ENCODE measurements at regions not wholly inside any gene's neighbourhood (a gene's known extent, or its start where the extent isn't known, plus 50 kb on each side); places are given as distances from the start of the nearest gene placed in this dataset.
A peak's percentile ranks its signal among the peaks of the same experiment; 100 is the strongest.
"Not testable (repeated sequence)": the region's sequence is repeated elsewhere in the genome, so short reads cannot be mapped to it uniquely, and the experiment has no call there.

DNA sequence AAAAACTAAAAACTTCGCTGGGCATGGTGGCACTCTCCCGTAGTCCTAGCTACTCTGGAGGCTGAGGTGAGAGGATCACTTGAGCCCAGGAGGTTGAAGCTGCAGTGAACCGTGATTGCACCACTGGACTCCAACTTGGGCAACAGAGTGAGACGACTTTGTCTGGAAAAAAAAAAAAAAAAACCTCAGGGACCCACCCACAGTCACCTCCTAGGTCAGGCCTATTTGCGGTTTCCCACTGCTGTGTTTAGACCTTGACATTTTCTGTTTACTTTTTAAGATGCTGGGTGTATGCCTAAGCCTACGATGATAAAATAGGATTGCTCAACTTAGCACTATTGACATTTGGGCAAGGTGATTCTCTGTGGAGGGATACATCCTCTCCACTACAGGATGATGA is 197.4 kb upstream of the TBL1X start:
- no peak for DNase-seq (ENCODE audit: low read depth in 3 of 3)

GRCh38 chrX:9269134-9269533 is 195.7 kb upstream of the TBL1X start:
- DNase-seq (ENCODE audit: low read depth in 3 of 3): no peak

DNA sequence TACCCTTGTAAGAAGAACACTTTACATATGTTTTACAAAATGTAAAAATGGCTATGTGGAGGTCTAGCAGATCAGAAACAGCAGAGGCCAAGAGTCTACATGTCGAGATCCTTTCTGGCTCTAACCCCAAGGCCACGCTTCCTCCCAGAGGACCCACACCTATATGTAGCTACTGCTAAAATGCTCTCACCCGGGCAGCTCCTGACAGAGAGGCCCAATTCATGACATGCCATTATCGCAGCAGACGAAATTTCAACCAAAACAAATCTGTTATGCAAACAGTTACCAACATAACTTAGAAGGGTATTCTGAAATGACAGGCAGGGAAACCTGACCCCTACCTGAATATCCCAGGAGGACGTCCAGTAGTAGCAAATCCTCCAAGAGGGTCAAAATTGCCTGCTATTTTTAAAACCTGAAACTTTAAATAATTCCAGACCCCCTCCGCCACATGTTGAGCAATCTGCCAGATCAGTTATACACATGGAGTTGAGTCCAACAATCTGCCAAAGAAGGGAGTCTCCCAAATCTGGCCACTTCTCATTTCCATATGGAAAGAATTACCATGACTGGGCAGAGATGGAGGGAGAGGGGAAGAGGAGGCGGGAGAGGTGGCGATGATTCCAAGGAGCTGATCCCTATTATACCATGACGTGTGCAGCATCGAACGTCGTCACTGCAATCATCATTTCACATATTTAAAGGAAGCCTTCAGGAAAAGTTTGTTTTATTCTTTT is 192.9 kb upstream of the TBL1X start:
- no peak for DNase-seq (ENCODE audit: low read depth in 3 of 3)

- DNase-seq (ENCODE audit: low read depth in 3 of 3): no peak
Measured at GRCh38 chrX:9273744-9274143, 191.1 kb upstream of the TBL1X start.

- no peak for DNase-seq (ENCODE audit: low read depth in 3 of 3)
Measured at GRCh38 chrX:9278475-9279233, 186.2 kb upstream of the TBL1X start.

- no peak for DNase-seq (ENCODE audit: low read depth in 3 of 3)
Measured at GRCh38 chrX:9279234-9279544, 185.7 kb upstream of the TBL1X start.

DNA sequence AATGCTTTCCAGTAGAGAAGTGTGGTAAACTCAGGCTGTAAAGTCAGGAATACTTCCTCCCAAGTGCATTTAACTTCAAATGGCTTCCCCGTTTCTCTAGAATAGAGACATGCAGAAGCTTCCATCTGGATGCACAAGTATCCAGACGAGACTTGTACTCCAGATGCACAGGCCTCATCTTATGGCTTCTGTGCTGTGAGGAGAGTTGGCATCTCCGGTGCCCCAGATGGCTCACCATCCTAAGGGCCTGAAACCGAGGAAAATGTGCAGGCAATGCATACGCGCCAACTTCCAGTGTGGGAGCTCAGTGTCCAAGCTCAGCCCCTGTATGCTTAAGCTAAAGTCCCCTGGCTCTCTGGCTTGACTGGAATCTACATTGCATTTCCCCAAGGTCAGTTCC is 184.0 kb upstream of the TBL1X start:
- no peak for DNase-seq (ENCODE audit: low read depth in 3 of 3)

DNA sequence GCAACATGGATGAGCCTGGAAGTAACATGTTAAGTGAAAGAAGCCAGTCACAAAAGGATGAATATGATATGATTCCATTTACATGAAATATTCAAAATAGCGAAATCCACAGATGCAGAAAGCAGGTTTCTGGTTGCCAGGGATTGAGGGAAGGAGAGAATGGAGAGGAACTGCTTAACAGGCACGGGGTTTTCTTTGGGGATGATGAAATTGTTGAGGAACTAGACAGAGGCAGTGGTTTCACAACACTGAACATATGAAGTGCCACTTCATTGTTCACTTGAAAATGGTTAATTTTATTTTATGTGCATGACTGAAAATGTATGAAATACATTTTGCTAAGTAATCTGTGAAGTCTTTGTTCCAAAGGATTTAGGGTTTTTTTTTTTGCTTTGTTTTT is 182.5 kb upstream of the TBL1X start:
- DNase-seq (ENCODE audit: low read depth in 3 of 3): no peak

DNA sequence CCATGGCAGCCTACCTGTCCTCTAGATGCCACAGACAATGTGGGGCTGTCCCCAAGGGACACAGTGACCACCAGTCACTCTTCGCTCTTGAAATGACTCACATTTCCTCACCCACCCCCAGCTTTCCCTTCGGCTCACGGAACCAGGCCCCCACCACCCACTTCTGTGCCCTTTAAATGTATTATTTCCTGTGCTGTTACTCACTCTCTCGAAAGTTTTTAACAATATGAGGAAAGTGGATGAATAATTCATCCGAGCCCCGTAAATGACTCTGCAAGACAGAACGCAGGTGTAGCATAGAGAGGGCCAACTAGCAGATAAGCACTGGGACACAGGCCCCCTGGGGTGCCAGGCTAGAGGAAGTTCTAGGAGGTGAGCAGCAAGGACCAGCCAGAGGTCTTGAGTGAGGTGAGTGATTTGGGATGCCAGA is 179.5 kb upstream of the TBL1X start:
- peak; percentile 49 to 64 (median 51) for DNase-seq (ENCODE audit: low read depth in 3 of 3)

DNA sequence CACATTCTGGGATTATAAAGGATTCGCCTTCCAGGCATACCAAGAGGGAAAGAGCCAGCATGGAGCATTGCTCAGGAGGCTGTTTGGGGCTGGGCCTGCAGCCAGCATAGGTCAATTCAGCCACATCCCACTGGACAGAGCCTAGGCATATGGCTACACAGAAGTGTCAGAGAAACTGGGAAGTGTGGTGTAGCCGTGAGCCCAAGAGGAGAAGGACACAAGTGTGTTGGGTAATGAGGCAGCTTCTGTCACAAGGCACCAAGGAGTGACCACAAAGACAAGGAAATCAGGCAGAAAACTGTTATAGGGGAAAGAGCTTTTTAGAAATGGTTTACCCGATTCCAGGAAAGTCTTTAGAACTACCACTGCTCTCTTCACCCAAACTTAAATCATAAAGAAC is 178.6 kb upstream of the TBL1X start:
- no peak for DNase-seq (ENCODE audit: low read depth in 3 of 3)

DNA sequence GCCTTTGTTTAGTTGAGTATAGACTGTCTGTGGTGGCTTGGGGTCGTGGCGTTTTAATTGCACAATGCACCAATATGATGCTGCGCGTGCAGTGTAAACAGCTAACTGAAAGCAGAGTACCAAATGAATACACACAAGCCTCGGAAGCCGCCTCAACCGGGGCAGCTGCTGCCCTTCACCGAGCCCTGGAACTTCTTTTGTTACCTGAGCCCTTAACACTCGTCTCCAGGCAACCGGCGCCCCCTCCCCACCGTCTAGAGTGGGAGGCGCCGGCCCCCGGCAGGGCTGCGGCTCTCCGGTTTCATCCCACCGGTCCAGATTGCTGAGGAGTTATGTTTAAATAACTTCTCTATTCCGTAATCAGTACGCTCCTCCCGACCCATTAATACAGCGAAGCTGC is 173.2 kb upstream of the TBL1X start:
- DNase-seq (ENCODE audit: low read depth in 3 of 3): no peak

GRCh38 chrX:9293051-9293496 is 171.8 kb upstream of the TBL1X start:
- no peak for DNase-seq (ENCODE audit: low read depth in 3 of 3)

DNA sequence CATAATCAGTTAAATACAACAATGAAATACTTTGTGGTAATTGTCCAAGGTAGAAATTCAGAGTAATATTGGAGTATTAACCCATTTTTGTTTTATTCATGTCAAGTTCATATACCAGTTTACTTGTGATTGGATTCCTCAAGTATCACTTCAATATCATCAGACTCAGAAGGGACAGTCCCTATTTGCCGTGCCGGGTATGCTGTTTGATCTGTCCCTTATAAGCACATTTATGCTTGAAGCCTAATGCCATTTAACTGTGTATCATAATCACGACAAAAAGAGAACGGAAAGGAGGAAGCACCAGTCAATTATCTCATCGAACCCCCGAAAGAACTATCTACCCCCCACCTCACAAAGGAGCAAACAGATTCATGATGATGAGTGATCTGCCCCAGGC is 171.0 kb upstream of the TBL1X start:
- DNase-seq (ENCODE audit: low read depth in 3 of 3): no peak

DNA sequence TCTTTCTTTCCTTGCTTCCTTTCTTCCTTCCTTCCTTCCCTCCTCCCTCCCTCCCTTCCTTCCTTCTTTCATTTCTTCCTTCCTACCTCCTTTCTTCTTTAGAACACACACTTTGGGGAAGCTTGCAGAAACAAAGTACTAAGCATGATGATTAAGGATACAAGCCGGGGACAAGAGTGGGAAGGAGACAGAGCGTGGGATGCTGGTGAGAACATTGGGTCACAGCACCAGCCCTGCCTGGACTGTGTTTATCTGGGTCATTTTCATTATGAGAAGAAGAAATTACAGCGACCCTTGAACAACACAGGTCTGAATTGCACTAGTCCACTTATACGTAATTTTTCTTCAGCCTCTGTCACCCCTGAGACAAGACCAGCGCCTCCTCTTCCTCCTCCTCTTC is 169.3 kb upstream of the TBL1X start:
- no peak for DNase-seq (ENCODE audit: low read depth in 3 of 3)

GRCh38 chrX:9298221-9298620 is 166.6 kb upstream of the TBL1X start:
- no peak for DNase-seq (ENCODE audit: low read depth in 3 of 3)

DNA sequence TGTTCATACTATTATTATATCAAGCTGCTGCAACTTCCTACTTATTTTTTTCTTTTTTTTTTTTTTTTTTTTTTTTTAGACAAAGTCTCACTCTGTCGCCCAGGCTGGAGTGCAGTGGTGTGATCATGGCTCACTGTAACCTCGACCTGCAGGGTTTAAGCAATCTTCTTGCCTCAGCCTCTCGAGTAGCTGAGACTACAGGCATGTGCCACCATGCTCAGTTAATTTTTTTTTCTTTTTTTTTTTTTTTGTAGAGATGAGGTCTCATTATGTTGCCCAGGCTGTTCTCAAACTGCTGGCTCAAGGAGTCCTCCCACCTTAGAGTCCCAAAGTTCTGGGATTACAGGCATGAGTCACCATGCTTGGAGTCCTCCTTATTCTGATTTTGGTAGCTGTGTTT is 165.2 kb upstream of the TBL1X start:
- not testable (repeated sequence) for DNase-seq (ENCODE audit: low read depth in 3 of 3)

- DNase-seq (ENCODE audit: low read depth in 3 of 3): no peak
Measured at GRCh38 chrX:9301836-9302235, 163.0 kb upstream of the TBL1X start.

DNA sequence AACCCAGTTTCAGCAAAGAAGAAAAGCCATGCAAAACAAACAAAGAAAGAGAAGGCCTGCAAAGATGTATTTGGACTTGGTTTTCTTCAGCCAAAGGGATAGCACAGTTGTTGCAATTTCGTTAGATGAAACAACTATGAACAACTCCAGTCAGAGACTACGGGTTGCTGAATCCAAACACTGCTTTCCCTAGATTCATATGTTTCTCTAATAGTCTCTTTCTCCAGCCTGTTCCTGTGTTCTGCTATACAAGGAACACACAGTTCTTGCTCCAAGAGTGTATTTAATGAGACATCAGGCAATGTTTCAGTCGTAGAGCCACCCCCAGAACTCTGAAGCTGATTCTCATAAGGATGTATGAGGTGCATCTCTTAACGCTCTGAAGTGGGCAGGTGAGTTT is 162.5 kb upstream of the TBL1X start:
- no peak for DNase-seq (ENCODE audit: low read depth in 3 of 3)

DNA sequence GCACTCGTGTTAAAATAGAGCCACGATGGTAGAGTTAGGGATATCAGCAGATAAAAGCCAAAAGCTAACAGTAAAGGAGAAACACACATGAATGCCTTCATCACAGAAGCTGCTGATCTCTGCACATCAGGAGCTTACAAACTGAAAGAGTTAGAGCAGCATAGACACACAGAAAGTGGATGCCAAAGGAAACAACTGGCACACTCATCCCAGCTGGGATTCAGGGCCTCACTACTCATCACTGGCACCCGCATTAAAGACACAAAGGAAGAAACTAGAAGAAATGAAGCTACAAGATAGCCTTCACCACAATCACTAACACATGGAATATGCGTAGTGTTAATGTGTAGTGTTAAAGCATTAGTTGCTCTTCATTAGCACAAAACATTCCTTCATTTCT is 156.4 kb upstream of the TBL1X start:
- no peak for DNase-seq (ENCODE audit: low read depth in 3 of 3)

GRCh38 chrX:9310616-9311015 is 154.2 kb upstream of the TBL1X start:
- no peak for DNase-seq (ENCODE audit: low read depth in 3 of 3)

GRCh38 chrX:9311421-9312160 is 153.3 kb upstream of the TBL1X start:
- no peak for DNase-seq (ENCODE audit: low read depth in 3 of 3)

GRCh38 chrX:9312922-9313867 is 151.7 kb upstream of the TBL1X start:
- peak; percentile 60 to 73 (median 64) for DNase-seq (ENCODE audit: low read depth in 3 of 3)
